ENCODE measurements at regions not wholly inside any gene's neighbourhood (a gene's known extent, or its start where the extent isn't known, plus 50 kb on each side); places are given as distances from the start of the nearest gene placed in this dataset.

- no peaks in the 10 kb centered on the region for H3K9me3 ChIP-seq (replicated peaks; ENCODE audit: control insufficient read depth, insufficient read depth, low read length)
- dilution Hi-C loops (cut with MboI; ENCODE audit: extremely low pct_ligation_motif_present, low sequenced_read_pairs) (no loop called here), intact Hi-C loops (cut with micrococcal nuclease) (no loop called here)
- no peak overlapping the region for H3K9ac ChIP-seq (replicated peaks; ENCODE audit: extremely low read depth, insufficient read depth, low read length)
- no peaks in the 10 kb centered on the region for H3K79me2 ChIP-seq (ENCODE audit: control insufficient read depth, insufficient read depth, low read length)
- no peak overlapping the region for H3K4me2 ChIP-seq (ENCODE audit: insufficient read depth, low read length)
- no TSS peak for BruUV-seq (replicated peaks)
- no peak overlapping the region for H3K27ac ChIP-seq (ENCODE audit: insufficient read depth, low read depth, low read length)
- no peak overlapping the region for H3K4me3 ChIP-seq (replicated peaks in 1 of 3; ENCODE audit: insufficient read depth in 1 of 3, low read depth in 1 of 3, low read length in 3 of 3)
- DNase-seq (ENCODE audit: low read depth, low spot score) (no peak), FAIRE-seq (no peak)
- H3K36me3 ChIP-seq (ENCODE audit: control insufficient read depth in 2 of 2, extremely low read depth in 1 of 2, insufficient read depth in 2 of 2, low read length in 2 of 2), result no peaks in the 10 kb centered on the region
- TF ChIP-seq JUN (IDR thresholded peaks at IDR 0.05; ENCODE audit: borderline replicate concordance, insufficient read depth, insufficient read length, low read depth), result no peak
- TF ChIP-seq CTCF (IDR thresholded peaks at IDR 0.05; ENCODE audit: extremely low read depth in 1 of 2, insufficient read depth in 1 of 2, low read depth in 1 of 2, low read length in 2 of 2), result no peak
- TF ChIP-seq MAX (IDR thresholded peaks at IDR 0.05; ENCODE audit: insufficient read depth, insufficient read length), result no peak
- no peak for TF ChIP-seq EZH2 (IDR thresholded peaks at IDR 0.05; ENCODE audit: borderline replicate concordance, low read depth, low read length, severe bottlenecking)
- TF ChIP-seq POLR2AphosphoS5 (IDR thresholded peaks at IDR 0.05; ENCODE audit: insufficient read depth, low read depth, low read length), result no peak
- no peak for TF ChIP-seq POLR2A (IDR thresholded peaks at IDR 0.05; ENCODE audit: low read depth, low read length)
- TF ChIP-seq MYC (IDR thresholded peaks at IDR 0.05; ENCODE audit: low read depth, low read length), result no peak
- no peak for TF ChIP-seq GATA2 (IDR thresholded peaks at IDR 0.05; ENCODE audit: insufficient read depth, insufficient read length, low read depth, low read length)
- TF ChIP-seq FOS (IDR thresholded peaks at IDR 0.05; ENCODE audit: borderline replicate concordance, insufficient read depth, low read length), result no peak
- H3K4me1 ChIP-seq (ENCODE audit: control insufficient read depth, extremely low read depth, insufficient read depth, low read length), result no peaks in the 10 kb centered on the region
- CTCF ChIA-PET, result no interaction called here
- no peaks in the 10 kb centered on the region for H3K27me3 ChIP-seq (ENCODE audit: control insufficient read depth in 2 of 2, insufficient read depth in 2 of 2, low read length in 2 of 2)
- no peak overlapping the region for H2AFZ ChIP-seq (ENCODE audit: low read depth, low read length)
- H4K20me1 ChIP-seq (replicated peaks; ENCODE audit: control insufficient read depth, extremely low read depth, insufficient read depth, low read length), result no peaks in the 10 kb centered on the region
- H3K9me1 ChIP-seq (replicated peaks; ENCODE audit: control insufficient read depth, extremely low read depth, insufficient read depth, low read length), result no peaks in the 10 kb centered on the region
- POLR2A ChIA-PET, result no interaction called here
These were observed 93.3 kb downstream of the CPZ start for GRCh38 chr4:8685831-8686230.
